CD14-positive monocyte (primary cell): ENCODE measurements at regions not wholly inside any gene's neighbourhood (a gene's known extent, or its start where the extent isn't known, plus 50 kb on each side); places are given as distances from the start of the nearest gene placed in this dataset.

Experiments used
- DNase-seq, 3 donors: peaks; one replicate each; pipeline ENCODE4 v3.0.0-alpha.2; 2011 to 2022
- H2AFZ ChIP-seq: 2 replicates; pipeline ENCODE4 v1.6.0; 2012; ENCODE audit warnings: mild to moderate bottlenecking, low read depth, low read length, inconsistent platforms; ENCODE audit not compliant: insufficient read depth, poor library complexity, severe bottlenecking
- H3K27ac ChIP-seq, 2 donors: 1 replicate in 1 of 2; 2 replicates in 1 of 2; pipeline ENCODE4 v1.5.1; 2012 to 2013; ENCODE audit warnings: low read length in 2 of 2, control low read depth in 1 of 2, inconsistent platforms in 1 of 2, low read depth in 1 of 2, mild to moderate bottlenecking in 1 of 2
- H3K27me3 ChIP-seq, 2 donors: one replicate each; pipeline versions ENCODE4 v1.6.0 to v1.6.1; 2011 to 2013; ENCODE audit warnings: low read length in 2 of 2; ENCODE audit not compliant: control insufficient read depth in 2 of 2, insufficient read depth in 2 of 2
- H3K36me3 ChIP-seq, 2 donors: replicated peaks in 1 of 2; 1 replicate in 1 of 2; 2 replicates in 1 of 2; pipeline versions ENCODE4 v1.5.1 to v1.6.1; 2012 to 2013; ENCODE audit warnings: low read length in 2 of 2, control low read depth in 1 of 2, inconsistent platforms in 1 of 2, mild to moderate bottlenecking in 1 of 2; ENCODE audit not compliant: insufficient read depth in 2 of 2, control insufficient read depth in 1 of 2
- H3K4me1 ChIP-seq, 2 donors: 1 replicate in 1 of 2; 2 replicates in 1 of 2; pipeline versions ENCODE4 v1.5.1 to v1.6.1; 2012 to 2013; ENCODE audit warnings: low read length in 2 of 2, control low read depth in 1 of 2, inconsistent platforms in 1 of 2, mild to moderate bottlenecking in 1 of 2, moderate library complexity in 1 of 2; ENCODE audit not compliant: insufficient read depth in 2 of 2, control insufficient read depth in 1 of 2
- H3K4me2 ChIP-seq: replicated peaks from 2 replicates; pipeline ENCODE3; 2012; ENCODE audit warnings: low read length, moderate library complexity, mild to moderate bottlenecking; ENCODE audit not compliant: poor library complexity, severe bottlenecking; ENCODE audit errors: extremely low read depth
- H3K4me3 ChIP-seq, 3 experiments: fragments of 200-600 bp in 1 of 3; sonication (generic) in 1 of 3; replicated peaks in 1 of 3; 1 replicate in 2 of 3; 2 replicates in 1 of 3; pipeline ENCODE4 v1.5.1; 2011 to 2013; ENCODE audit warnings: low read length in 3 of 3, mild to moderate bottlenecking in 3 of 3, control low read depth in 2 of 3, low read depth in 2 of 3, inconsistent platforms in 1 of 3, moderate library complexity in 1 of 3
- H3K79me2 ChIP-seq: 2 replicates; pipeline ENCODE4 v1.6.0; 2012; ENCODE audit warnings: mild to moderate bottlenecking, control low read depth, inconsistent platforms, low read length, moderate library complexity; ENCODE audit not compliant: insufficient read depth
- H3K9ac ChIP-seq: 2 replicates; pipeline ENCODE4 v1.6.0; 2017; ENCODE audit warnings: low read length, mild to moderate bottlenecking; ENCODE audit not compliant: insufficient read depth, poor library complexity, severe bottlenecking
- H3K9me3 ChIP-seq, 2 donors: replicated peaks in 1 of 2; 1 replicate in 1 of 2; 2 replicates in 1 of 2; pipeline versions ENCODE4 v1.5.1 to v1.6.1; 2012 to 2013; ENCODE audit warnings: low read length in 2 of 2, control low read depth in 1 of 2; ENCODE audit not compliant: control insufficient read depth in 1 of 2, insufficient read depth in 1 of 2
- H4K20me1 ChIP-seq: 2 replicates; pipeline ENCODE4 v1.6.0; 2012; ENCODE audit warnings: mild to moderate bottlenecking, low read length, control low read depth, moderate library complexity; ENCODE audit not compliant: insufficient read depth
- H3K27ac Mint-ChIP-seq, 7 donors: one replicate each; pipeline ENCODE4 v1.8.0; 2020; ENCODE audit warnings: mild to moderate bottlenecking in 7 of 7, mixed read lengths in 7 of 7, moderate library complexity in 6 of 7, inconsistent platforms in 2 of 7
- H3K27me3 Mint-ChIP-seq, 3 donors: one replicate each; pipeline ENCODE4 v1.8.0; 2021 to 2022; ENCODE audit warnings: low read depth in 3 of 3, mild to moderate bottlenecking in 3 of 3, mixed read lengths in 3 of 3, moderate library complexity in 3 of 3, inconsistent platforms in 1 of 3
- H3K36me3 Mint-ChIP-seq, 2 donors: one replicate each; pipeline ENCODE4 v1.8.0; 2020; ENCODE audit warnings: mixed read lengths in 2 of 2, inconsistent platforms in 1 of 2, mild to moderate bottlenecking in 1 of 2
- H3K4me1 Mint-ChIP-seq: one replicate; pipeline ENCODE4 v1.8.0; 2020; ENCODE audit warnings: mild to moderate bottlenecking, mixed read lengths
- H3K4me3 Mint-ChIP-seq, 2 donors: one replicate each; pipeline ENCODE4 v1.8.0; 2020; ENCODE audit warnings: mild to moderate bottlenecking in 2 of 2, mixed read lengths in 2 of 2, moderate library complexity in 1 of 2
- H3K9me3 Mint-ChIP-seq, 7 donors: one replicate each; pipeline ENCODE4 v1.8.0; 2020 to 2022; ENCODE audit warnings: mixed read lengths in 7 of 7, mild to moderate bottlenecking in 6 of 7, moderate library complexity in 6 of 7, inconsistent platforms in 2 of 7
- WGBS: methylation state at CpG from one replicate; pipeline ENCODE4 v1.1.5; 2013; ENCODE audit warnings: missing lambda C conversion rate; ENCODE audit not compliant: insufficient coverage; 5-methylcytosine and 5-hydroxymethylcytosine counted together
- intact Hi-C, 2 donors: fragments of 100-400 bp; cut with micrococcal nuclease; formaldehyde crosslinking; loops; one replicate each; pipeline versions ENCODE4 v1.15.0 to v1.15.1; 2023
- TF ChIP-seq, protein P1 (sequence below): fragments of 200-600 bp; IDR thresholded peaks from one replicate; pipeline ENCODE4 v1.8.0; 2022; ENCODE audit warnings: antibody characterized with exemption, mild to moderate bottlenecking

DNA sequence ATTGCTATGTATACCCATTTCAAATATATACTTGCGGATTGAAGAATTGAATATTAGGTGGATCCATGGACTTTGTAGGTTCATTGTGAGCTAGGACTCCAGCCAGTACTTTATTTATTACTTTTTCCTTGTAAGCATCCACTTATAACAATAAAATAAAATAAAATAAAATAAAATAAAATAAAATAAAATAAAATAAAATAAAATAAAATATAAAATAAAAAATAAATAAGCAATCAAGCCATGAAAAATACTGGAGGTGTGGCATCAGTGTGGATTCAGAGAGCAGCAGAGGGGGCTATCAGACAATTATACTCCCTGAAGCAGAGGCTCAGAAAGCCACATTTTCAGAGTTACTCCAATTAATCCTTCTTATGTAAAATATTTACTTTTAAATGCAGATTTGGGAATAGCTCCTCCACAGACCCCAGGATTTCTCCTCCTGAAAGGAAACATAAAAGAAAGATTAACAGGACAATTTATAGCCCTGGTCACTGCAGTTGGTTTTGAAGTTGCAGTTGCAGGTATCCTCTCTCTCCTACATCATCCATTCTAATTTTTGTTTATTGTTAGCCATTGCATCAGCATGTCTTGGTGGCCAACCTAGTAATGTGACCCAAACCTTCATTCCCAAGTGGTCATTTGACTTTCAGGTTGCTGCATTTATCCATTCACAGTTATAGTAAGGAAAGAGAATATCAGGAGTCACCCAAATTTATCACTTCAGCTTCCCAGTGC, 2025.2 kb upstream of the IGFBP7 start:
- Mint-ChIP-seq H3K27ac (no peak overlapping the region), H3K9me3 (peaks cover 0 to 3% (median 2%) of the 10 kb centered on the region in 7 donors), H3K4me1 (no peaks in the 10 kb centered on the region), H3K27me3 (no peaks in the 10 kb centered on the region), H3K4me3 (no peak overlapping the region), H3K36me3 (no peaks in the 10 kb centered on the region)
- Histone ChIP-seq H4K20me1 (no peaks in the 10 kb centered on the region), H3K27me3 (no peaks in the 10 kb centered on the region), H3K4me1 (no peaks in the 10 kb centered on the region), H3K36me3 (no peaks in the 10 kb centered on the region), H3K79me2 (no peaks in the 10 kb centered on the region), H3K9me3 (no peaks in the 10 kb centered on the region), H2AFZ (no peak overlapping the region), H3K27ac (no peak overlapping the region), H3K9ac (no peak overlapping the region), H3K4me2 (no peak overlapping the region), H3K4me3 (no peak overlapping the region)
- WGBS, result no CpG with 5 or more reads among the region's 1 CpG
- DNase-seq, result no peak
- intact Hi-C loops, result no loop called here
- TF ChIP-seq, protein P1, sequence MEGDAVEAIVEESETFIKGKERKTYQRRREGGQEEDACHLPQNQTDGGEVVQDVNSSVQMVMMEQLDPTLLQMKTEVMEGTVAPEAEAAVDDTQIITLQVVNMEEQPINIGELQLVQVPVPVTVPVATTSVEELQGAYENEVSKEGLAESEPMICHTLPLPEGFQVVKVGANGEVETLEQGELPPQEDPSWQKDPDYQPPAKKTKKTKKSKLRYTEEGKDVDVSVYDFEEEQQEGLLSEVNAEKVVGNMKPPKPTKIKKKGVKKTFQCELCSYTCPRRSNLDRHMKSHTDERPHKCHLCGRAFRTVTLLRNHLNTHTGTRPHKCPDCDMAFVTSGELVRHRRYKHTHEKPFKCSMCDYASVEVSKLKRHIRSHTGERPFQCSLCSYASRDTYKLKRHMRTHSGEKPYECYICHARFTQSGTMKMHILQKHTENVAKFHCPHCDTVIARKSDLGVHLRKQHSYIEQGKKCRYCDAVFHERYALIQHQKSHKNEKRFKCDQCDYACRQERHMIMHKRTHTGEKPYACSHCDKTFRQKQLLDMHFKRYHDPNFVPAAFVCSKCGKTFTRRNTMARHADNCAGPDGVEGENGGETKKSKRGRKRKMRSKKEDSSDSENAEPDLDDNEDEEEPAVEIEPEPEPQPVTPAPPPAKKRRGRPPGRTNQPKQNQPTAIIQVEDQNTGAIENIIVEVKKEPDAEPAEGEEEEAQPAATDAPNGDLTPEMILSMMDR, result no peak

DNA sequence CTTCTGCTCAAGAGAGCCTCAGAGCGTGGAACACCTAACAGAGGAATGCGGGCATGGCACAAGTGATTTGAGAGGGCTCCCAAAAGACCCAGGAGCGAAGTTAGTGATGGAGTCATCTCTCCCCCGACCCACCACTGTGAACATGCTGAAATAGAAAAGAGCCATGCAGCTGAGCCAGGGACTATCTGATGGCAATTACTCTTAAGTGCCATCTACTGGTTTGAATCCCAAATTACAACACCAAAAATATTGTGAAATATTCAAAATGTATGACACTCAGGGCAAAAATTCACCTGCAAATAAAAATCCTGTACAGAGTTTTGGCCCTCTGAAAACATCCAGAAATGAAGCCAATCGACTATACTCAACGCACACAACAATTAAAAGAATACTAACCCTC, 2038.9 kb upstream of the ADGRL3 start:
- H3K27me3 Mint-ChIP-seq, result peaks cover 0 to 4% (median 2%) of the 10 kb centered on the region in 3 donors
- no peaks in the 10 kb centered on the region for H3K4me1 Mint-ChIP-seq
- 85% methylated on average over 3 of the region's 6 CpGs for WGBS
- Histone ChIP-seq H3K4me3 (no peak overlapping the region), H3K36me3 (no peaks in the 10 kb centered on the region), H4K20me1 (no peaks in the 10 kb centered on the region), H3K27ac (no peak overlapping the region), H2AFZ (no peak overlapping the region), H3K9me3 (peaks cover 0 to 9% of the 10 kb centered on the region in 2 donors), H3K4me2 (no peak overlapping the region), H3K79me2 (no peaks in the 10 kb centered on the region), H3K27me3 (no peaks in the 10 kb centered on the region), H3K9ac (no peak overlapping the region), H3K4me1 (no peaks in the 10 kb centered on the region)
- H3K4me3 Mint-ChIP-seq, result no peak overlapping the region
- DNase-seq, result no peak
- intact Hi-C loops, result no loop called here
- H3K27ac Mint-ChIP-seq, result no peak overlapping the region
- H3K9me3 Mint-ChIP-seq, result peaks cover 0 to 8% (median 4%) of the 10 kb centered on the region in 7 donors
- TF ChIP-seq, protein P1, result no peak
- H3K36me3 Mint-ChIP-seq, result no peaks in the 10 kb centered on the region
